HK-2 (cell line): ENCODE measurements at regions not wholly inside any gene's neighbourhood (a gene's known extent, or its start where the extent isn't known, plus 50 kb on each side); places are given as distances from the start of the nearest gene placed in this dataset.

Experiments used
- DNase-seq: peaks from one replicate; pipeline ENCODE4 v3.0.0-alpha.2; 2018; ENCODE audit not compliant: unreplicated experiment

GRCh38 chr5:167998148-167998767 is 293.2 kb upstream of the WWC1 start:
- no peak for DNase-seq

- DNase-seq, result no peak
Measured at GRCh38 chr5:167999182-167999581, 292.3 kb upstream of the WWC1 start.

GRCh38 chr5:168001318-168001717 is 290.1 kb upstream of the WWC1 start:
- no peak for DNase-seq

- no peak for DNase-seq
Measured at GRCh38 chr5:168002116-168002515, 289.3 kb upstream of the WWC1 start.

GRCh38 chr5:168005093-168005492 is 286.4 kb upstream of the WWC1 start:
- DNase-seq, result no peak

GRCh38 chr5:168005936-168006335 is 285.5 kb upstream of the WWC1 start:
- DNase-seq, result no peak

GRCh38 chr5:168006456-168007130 is 284.9 kb upstream of the WWC1 start:
- no peak for DNase-seq

GRCh38 chr5:168007286-168007685 is 284.2 kb upstream of the WWC1 start:
- no peak for DNase-seq

- no peak for DNase-seq
Measured at GRCh38 chr5:168008555-168008954, 282.9 kb upstream of the WWC1 start.

- DNase-seq, result no peak
Measured at GRCh38 chr5:168011096-168011495, 280.3 kb upstream of the WWC1 start.

GRCh38 chr5:168012006-168012405 is 279.4 kb upstream of the WWC1 start:
- no peak for DNase-seq

- no peak for DNase-seq
Measured at GRCh38 chr5:168013546-168013945, 277.9 kb upstream of the WWC1 start.

- DNase-seq, result no peak
Measured at GRCh38 chr5:168014433-168015123, 276.9 kb upstream of the WWC1 start.

- DNase-seq, result no peak
Measured at GRCh38 chr5:168015506-168015905, 275.9 kb upstream of the WWC1 start.

- no peak for DNase-seq
Measured at GRCh38 chr5:168017313-168017712, 274.1 kb upstream of the WWC1 start.

- DNase-seq, result no peak
Measured at GRCh38 chr5:168019143-168019542, 272.3 kb upstream of the WWC1 start.

- no peak for DNase-seq
Measured at GRCh38 chr5:168020542-168021294, 270.7 kb upstream of the WWC1 start.

- DNase-seq, result no peak
Measured at GRCh38 chr5:168022446-168023169, 268.8 kb upstream of the WWC1 start.

GRCh38 chr5:168023191-168023590 is 268.3 kb upstream of the WWC1 start:
- no peak for DNase-seq

- DNase-seq, result no peak
Measured at GRCh38 chr5:168024306-168024705, 267.1 kb upstream of the WWC1 start.

GRCh38 chr5:168027007-168027406 is 264.4 kb upstream of the WWC1 start:
- DNase-seq, result no peak

GRCh38 chr5:168030912-168031311 is 260.5 kb upstream of the WWC1 start:
- DNase-seq, result no peak
